ENCODE measurements at regions not wholly inside any gene's neighbourhood (a gene's known extent, or its start where the extent isn't known, plus 50 kb on each side); places are given as distances from the start of the nearest gene placed in this dataset.

DNA sequence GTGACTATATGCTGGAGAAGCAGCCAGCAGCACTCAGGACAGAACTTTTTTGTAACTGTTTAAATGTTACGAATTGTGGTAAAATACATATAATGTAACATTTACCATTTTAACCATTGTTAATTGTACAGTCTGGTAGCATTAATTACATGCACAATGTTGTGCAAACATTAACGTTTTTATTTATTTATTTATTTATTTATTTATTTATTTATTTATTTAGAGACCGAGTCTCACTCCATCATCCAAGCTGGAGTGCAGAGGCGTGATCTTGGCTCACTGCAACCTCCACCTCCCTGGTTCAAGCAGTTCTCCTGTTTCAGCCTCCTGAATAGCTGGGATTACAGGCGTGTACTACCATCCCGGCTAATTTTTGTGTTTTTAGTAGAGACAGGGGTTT lies 88.7 kb upstream of the TEX51 start:
- TF ChIP-seq, protein P1, sequence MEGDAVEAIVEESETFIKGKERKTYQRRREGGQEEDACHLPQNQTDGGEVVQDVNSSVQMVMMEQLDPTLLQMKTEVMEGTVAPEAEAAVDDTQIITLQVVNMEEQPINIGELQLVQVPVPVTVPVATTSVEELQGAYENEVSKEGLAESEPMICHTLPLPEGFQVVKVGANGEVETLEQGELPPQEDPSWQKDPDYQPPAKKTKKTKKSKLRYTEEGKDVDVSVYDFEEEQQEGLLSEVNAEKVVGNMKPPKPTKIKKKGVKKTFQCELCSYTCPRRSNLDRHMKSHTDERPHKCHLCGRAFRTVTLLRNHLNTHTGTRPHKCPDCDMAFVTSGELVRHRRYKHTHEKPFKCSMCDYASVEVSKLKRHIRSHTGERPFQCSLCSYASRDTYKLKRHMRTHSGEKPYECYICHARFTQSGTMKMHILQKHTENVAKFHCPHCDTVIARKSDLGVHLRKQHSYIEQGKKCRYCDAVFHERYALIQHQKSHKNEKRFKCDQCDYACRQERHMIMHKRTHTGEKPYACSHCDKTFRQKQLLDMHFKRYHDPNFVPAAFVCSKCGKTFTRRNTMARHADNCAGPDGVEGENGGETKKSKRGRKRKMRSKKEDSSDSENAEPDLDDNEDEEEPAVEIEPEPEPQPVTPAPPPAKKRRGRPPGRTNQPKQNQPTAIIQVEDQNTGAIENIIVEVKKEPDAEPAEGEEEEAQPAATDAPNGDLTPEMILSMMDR (IDR thresholded peaks at IDR 0.05 in 8 of 11, conservative IDR thresholded peaks at IDR 0.05 in 3 of 11) = no peak
- no peak for TF ChIP-seq POLR2A (IDR thresholded peaks at IDR 0.05)
